ENCODE measurements at regions not wholly inside any gene's neighbourhood (a gene's known extent, or its start where the extent isn't known, plus 50 kb on each side); places are given as distances from the start of the nearest gene placed in this dataset.

DNA sequence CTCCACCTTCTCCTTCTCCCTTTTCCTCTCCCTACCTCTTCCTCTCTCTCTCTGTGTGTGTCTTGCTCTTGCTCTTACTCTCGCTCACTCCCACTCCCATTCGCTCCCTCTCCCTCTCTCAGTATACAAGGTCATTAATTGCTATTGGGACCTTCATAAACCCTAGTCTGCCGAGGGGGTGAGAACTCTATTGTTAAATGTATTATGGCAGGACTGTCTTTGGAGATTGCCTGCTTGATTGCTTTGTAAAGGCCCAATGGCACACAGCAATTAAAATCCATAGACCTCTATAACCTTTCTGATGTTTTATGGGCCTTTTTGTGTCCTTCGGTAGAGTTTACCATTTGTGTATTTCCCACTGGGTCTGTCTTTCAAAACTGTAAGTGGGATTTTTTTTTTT, 465.9 kb downstream of the ANXA1 start:
- no peak for DNase-seq (ENCODE audit: extremely low read depth, low read depth, low spot score)

DNA sequence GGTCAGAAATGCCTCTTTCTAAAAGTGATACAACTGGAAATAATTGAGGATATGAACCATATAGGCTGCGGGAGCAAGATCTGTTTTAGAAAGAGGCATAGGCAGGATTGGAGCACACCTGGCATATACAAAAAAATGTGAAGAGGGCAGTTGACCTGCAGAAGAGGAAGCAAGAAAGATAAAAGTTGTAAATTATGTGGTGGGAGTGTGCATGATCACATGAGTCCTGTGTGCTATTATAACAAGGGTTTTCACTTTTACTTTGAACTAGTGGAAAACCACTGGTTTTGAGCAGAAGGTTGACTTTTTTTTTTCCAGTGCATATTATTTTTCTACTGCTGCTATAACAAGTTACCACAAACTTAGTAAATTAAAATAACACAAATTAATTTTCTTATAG, 489.3 kb downstream of the ANXA1 start:
- no peak for DNase-seq (ENCODE audit: extremely low read depth, low read depth, low spot score)

DNA sequence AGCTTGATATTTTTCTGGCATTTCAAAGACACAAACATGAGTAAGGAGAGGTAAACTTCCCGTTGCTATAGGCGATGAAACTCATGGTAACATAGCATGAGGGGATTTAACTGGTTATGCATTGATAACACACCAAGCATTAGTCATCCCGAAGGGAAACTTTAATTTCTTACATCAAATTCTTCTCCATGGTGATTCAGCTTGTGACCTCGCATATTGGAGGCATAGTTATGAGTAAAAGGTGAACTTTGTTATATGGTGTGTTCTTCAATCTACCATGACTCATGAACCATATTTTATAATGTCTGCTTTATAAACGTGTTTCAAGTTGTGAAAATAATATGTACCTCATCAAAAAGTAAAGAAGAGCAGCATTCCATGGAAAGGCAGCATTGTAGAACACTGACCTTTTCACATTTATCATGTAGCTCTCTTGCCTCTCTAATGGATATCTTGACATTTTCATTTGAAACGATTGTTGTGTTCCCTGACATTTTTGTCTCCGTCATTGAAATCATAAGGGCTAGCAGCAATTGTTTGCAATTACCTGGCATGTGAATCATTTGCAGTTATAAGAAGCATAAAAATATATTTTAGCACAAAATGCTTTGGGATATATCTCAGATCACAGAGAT, 491.8 kb downstream of the ANXA1 start:
- no peak for DNase-seq (ENCODE audit: extremely low read depth, low read depth, low spot score)

DNA sequence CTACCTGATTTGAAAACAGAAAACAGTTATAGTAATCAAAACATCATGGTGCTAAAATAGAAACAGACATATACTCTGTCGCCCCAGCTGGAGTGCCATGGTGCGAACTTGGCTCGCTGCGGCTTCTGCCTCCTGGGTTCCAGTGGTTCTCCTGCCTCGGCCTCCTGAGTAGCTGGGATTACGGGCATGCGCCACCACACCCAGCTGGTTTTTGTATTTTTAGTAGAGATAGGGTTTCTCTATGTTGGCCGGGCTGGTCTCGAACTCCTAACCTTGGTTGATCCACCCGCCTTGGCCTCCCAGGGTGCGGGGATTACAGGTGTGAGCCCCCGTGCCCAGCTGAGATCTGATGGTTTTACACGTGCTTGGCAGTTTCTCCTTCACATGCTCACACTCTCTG, 495.9 kb downstream of the ANXA1 start:
- no peak for DNase-seq (ENCODE audit: extremely low read depth, low read depth, low spot score)

DNA sequence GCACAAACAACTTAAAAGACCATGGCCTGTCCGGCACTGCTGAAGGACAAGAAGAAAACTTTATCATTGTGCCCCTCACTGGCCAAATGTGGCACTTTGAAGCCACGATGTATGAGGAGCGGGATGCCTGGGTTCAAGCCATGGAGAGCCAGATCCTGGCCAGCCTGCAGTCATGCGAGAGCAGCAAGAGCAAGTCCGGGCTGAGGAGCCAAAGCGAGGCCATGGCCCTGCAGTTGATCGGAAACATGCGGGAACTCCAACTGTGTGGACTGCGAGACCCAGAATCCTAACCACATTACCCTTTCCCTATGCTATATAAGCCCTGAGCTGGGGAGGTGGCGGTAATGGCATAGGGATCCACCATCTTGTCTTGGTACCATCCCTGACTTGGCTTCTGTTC, 497.9 kb downstream of the ANXA1 start:
- no peak for DNase-seq (ENCODE audit: extremely low read depth, low read depth, low spot score)

DNA sequence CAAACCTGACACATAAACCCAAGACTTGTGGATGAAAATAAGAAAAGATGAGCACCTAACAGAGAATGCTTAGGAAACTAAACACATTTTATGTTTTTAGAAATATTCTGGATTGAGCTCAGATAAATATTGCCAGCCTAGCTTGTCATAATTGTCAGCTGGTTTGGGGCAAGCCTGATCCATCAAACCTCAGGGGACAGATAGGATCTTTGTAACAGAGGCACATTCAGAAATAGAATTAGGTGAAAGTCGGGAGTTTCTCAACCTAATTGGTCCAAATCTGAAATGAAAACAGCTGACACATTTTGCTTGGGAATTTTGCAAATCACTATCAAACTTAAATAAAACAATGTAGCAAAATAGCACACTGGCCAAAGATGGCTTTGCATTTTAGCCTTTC, 503.7 kb downstream of the ANXA1 start:
- no peak for DNase-seq (ENCODE audit: extremely low read depth, low read depth, low spot score)

DNA sequence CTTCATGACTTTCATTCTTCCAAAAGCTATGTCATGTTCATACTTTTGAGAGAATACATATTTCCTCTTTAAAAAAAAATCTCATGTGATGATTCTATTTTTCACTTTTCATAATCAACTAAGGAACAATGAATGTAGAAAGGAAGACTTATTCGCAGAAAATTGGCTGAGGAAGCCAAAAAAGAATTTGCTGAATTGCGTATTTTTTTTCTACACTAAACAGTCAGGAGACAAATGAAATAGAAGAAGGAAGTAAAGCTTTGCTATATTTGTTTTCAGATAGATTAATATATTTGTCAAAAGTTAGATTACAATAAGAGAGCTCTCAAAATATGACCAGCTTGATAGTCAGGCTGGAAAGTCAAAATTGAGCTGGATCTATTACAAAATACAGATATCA, 504.2 kb downstream of the ANXA1 start:
- no peak for DNase-seq (ENCODE audit: extremely low read depth, low read depth, low spot score)

DNA sequence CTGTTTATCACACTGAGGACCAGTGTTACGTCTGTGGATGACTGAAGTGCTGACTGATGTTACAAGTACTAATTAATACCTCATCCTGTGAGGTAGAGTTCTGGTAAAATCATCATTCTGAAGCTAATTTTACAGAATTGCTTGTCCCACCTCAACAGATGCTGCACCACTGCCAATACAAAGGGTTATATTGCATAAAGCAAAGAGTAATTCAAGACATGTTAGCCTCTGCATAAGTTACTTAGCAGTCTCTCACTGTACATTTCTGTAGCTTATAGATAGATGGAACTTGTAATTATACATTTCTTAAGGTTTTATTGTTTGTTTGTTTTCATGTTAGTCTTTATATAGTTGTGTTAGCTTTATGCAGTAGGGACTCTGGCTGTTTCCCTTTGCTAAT, 513.6 kb downstream of the ANXA1 start:
- no peak for DNase-seq (ENCODE audit: extremely low read depth, low read depth, low spot score)

DNA sequence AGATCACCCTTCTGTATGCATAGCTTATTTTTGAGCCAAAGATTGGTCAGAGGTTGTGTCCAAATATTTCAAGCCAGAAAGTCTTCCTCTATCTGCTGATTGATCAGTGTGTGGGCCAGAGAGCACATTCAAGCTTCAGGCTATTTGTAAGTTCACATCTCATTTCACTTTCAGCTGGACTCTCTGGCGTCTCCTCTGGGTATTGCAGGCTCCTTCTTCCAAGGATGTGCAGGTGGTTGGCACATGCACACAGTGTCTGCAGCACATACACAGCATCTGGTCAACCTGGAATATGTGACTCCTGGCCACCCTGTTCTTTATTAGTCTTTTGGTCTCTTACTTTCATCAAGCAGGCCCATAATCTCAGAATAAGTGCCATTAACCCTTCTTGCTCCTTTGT, 516.1 kb downstream of the ANXA1 start:
- DNase-seq (ENCODE audit: extremely low read depth, low read depth, low spot score): no peak

DNA sequence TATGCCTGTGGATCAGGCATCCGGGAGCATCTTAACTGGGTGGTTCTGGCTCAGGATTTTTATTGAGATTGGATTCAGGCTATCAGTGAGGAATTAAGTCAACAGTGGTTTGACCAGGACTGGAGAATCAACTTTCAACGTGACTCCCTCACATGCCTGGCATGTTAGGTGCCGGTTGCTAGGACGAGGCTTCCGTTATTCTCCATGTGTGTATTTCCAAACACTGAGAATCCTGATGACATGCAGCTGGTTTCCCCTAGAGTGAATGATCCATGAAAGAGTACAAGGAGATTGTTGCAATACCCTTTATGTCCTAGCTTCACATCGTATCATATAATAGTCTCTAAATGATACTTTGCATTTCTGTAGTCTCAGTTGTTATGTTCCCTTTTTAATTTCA, 529.2 kb downstream of the ANXA1 start:
- no peak for DNase-seq (ENCODE audit: extremely low read depth, low read depth, low spot score)

DNA sequence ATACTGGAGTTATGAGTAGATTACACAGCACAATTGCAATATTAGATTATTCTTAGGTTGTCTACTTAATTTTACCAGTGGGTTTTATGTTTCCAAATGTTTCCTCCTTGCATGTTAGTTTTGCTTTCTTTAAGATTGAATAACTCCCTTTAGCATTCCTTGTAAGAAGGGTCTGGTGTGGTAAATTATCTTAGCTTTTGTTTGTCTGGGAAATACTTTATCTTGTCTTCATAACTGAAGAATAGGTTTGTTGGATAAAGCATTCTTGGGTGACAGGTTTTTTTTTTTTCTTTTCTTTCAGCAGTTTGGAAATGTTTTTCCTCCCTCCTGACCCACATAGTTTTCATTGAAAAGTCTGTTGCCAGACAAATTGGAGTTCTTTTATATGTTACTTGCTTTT, 531.1 kb downstream of the ANXA1 start:
- no peak for DNase-seq (ENCODE audit: extremely low read depth, low read depth, low spot score)

DNA sequence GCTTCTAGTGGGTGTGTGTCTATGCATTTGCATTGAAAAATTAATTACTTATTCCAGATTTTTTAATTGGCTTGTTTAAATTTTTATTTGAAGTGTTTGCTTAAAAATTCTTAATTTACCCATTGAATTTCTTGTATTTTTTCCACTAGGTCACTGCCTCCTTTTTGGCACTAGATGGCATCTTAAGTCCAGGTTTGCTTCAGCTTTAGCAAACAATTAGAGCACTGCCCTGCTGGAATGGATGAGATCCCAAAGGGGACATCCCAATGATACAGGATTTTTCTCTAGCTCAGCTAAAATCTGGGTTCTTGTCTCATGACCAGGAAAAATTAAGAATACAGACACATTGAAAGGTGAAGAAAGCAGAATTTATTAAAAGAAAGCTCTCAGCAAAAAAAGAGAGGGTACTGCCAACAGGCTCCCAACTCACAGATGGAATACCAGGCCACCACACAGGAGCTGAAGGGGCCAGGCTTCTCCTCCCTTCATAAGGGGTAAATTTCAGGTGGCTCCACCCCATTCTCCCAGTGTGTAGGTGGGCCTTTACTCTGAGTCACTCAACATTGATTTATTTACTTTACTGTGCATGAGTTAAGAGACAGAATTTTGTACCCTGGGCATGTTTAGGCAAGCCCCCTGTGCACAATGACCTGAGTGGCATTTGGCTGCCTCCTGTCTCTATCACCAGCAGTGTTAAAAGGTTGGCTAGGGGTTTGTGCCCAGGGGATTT, 532.4 kb downstream of the ANXA1 start:
- no peak for DNase-seq (ENCODE audit: extremely low read depth, low read depth, low spot score)

DNA sequence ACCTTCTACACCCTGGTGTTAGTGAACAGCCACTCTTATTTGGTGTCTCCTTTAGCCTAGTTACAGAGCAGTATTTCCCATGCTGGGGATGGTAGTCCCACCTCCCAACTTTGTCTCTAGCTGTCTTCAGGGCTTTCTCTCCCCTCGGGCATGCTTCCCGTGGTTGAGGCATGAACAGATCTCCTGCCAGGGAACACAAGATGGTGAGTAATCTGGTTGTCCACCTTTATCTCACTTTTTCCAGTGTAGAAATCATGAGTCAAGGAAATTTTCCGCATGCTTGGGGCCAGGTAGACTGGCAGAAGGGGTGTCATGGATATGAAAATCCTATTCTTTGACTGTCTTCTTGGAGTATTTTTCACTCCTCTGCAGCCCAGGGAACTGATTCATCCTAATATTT, 532.9 kb downstream of the ANXA1 start:
- DNase-seq (ENCODE audit: extremely low read depth, low read depth, low spot score): no peak

DNA sequence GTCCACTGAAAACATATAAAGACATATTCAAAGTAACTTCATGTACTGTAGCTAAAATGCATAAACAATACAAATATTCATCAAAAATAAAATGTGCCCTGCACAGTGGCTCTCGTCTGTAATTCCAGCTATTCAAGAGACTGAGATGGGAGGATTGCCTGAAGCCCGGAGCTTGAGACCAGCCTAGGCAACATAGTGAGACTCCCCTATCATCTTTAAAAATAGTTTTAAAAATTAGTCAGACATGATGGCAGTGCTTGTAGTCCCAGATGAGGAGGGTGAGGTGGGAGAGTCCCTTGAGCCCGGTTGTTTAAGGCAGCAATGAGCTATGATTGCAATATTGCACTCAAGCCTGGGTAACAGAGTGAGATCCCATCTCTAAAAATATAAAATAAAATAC, 534.1 kb downstream of the ANXA1 start:
- DNase-seq (ENCODE audit: extremely low read depth, low read depth, low spot score): no peak

DNA sequence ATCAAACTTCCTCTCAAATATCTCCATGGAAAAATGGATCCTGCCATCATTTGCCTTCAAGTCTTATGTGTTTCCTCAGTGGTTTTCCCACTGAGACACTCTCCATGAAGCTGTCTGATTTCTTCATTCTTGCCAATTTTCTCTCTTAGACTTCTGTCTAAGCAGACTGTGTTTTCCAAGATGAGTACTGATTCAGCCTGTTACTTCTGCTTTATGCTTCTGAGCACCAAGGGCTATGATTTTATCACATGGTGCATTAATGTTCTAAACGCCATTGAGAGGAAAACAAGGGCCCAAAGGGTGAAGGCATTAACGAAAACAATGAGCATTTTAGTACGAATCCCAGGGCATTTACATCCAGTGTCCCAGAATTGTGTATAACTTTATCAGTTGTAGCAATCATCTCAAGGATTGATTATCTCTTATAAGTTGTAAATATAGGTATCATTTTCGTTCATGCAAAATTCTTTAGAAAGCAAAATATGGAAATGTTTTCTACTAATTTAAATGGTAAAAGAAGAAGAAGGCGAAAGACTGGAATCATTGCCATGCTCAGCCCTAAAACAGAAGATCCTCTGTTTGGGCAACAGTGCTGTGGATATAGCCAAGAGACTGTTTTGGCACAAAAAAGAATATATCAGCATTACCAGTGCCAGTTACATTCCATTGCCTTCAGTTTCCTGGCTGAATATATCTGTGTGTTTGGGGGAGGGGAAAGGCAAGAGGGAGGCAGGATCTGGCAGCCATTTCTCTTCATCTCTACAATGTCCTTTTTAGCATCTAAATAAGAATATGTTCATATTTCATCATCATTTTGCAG, 537.6 kb downstream of the ANXA1 start:
- no peak for DNase-seq (ENCODE audit: extremely low read depth, low read depth, low spot score)

DNA sequence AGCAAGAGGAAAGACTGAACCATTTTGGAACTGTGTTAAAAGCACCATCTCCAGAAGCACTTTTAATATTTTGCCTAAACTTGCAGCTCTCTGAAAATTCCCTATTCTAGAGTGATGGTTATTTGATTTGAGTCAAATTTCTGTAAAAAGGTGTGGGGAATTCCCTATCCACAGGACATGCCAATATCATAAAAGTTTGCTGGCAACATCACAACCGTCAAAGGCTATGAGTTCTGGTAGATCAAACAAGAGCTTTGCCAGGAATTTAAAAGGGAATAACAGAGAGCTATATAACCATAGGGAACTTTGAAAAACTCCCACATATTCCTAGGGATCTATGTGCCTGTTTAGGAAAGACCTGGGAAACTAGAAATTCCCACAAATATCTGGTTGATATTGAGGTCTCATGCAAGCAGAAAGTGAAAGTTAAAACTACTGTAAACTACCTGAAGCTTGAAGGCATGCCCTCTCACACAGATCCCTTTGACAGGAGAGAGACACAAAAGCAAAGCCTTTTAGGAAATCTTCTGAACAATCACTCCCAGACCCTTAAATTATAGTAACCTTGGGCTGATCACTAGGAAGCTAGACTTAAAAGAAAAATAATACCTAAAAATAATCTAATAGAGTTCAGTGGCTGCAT, 549.9 kb downstream of the ANXA1 start:
- no peak for DNase-seq (ENCODE audit: extremely low read depth, low read depth, low spot score)

DNA sequence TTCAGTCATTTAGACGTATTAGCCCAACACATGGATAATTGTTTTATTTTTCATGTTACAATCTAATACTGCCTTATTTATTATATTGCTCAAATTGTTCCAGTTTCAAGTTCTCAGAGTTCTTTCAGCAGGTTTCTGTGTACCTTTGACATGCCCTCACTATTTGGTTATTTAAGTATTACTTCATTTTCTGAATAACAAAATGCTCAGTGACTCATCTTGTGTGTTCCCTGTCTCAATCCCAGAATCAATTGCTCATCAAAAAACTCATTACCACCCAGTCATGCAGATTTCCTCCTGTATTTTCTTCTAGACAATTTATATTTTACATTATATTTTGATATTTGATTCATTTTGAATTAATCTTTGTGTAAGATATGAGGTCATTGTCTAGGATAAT, 562.6 kb downstream of the ANXA1 start:
- DNase-seq (ENCODE audit: extremely low read depth, low read depth, low spot score): no peak

DNA sequence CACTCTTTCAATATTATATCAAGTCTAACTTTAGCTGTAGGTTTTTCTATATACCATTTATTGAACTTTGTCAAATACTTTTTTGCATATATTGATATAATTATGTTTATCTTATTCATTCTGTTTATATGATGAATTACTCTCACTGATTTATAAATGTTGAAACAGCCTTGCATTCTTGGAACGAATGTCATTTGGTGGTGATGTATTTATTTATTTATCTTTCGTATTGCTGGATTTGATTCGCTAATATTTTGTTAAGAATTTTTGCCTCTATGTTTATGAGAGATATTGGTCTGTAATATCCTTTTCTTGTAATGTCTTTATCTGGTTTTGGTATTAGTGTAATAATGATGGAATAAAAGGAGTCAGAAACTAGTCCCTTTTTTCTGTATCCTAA, 563.9 kb downstream of the ANXA1 start:
- no peak for DNase-seq (ENCODE audit: extremely low read depth, low read depth, low spot score)

DNA sequence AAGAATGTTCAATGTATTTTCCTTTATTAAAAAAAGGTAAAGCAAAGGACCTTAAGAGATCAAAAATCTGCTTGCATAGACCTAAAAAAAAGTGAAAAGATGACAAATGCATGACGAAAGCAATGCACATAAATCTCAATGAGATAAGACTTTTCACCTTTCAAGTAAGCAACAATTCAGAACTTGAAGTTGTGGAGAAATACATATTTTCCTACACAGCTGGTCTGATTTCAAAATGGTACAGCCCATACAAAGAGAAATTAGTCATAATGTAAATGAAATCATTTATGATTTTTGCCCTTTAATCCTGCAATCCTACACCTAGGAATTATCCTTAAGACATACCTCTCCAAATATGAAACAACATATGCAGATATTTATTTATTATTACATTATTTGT, 568.0 kb downstream of the ANXA1 start:
- no peak for DNase-seq (ENCODE audit: extremely low read depth, low read depth, low spot score)

DNA sequence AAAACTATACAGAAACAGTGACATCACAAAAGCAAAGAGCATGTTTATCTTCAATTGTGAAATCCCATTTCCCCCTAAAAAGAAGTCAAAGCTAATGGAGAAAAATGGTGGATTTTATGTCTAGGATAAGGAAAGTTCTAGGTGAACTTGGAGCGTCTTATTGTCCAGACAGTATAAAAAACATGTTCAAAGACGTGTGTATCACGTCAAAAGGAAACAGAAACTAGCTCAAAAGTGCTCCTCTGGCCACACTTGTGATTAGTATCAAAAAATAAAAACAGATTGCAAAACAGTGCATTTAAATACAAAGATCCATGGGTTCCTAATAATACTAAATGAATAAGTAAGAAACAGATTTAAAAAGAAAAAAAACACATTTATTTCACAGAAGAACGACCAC, 568.9 kb downstream of the ANXA1 start:
- no peak for DNase-seq (ENCODE audit: extremely low read depth, low read depth, low spot score)

DNA sequence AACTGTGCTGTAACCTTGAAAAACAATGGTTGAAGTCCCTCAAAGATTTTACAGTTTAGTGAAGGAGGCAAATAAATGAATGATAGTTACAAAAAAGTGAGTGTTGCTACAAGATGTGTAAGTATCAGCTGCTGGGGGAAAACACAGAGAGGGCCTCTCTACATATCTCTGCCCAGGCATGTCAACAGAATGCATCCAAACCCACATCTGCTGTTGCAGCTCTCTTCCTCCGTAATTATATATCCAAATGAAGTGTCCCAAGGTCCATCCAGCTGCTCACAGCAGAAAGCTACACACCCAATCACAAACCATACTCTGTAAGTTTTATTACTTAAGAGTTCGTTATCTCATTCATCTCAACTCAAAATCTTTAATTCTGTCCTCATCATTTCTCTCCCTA, 584.6 kb downstream of the ANXA1 start:
- no peak for DNase-seq (ENCODE audit: extremely low read depth, low read depth, low spot score)

Data from glomerular endothelial cell (primary cell).